Daoy (cell line): ENCODE measurements at regions not wholly inside any gene's neighbourhood (a gene's known extent, or its start where the extent isn't known, plus 50 kb on each side); places are given as distances from the start of the nearest gene placed in this dataset.
"Not testable (repeated sequence)": the region's sequence is repeated elsewhere in the genome, so short reads cannot be mapped to it uniquely, and the experiment has no call there.

Source experiments
- DNase-seq: peaks from one replicate; pipeline ENCODE4 v3.0.0-alpha.2; 2015; ENCODE audit warnings: low read depth

GRCh38 chr10:15921423-15921945 lies 61.2 kb upstream of the MINDY3 start:
- peak; percentile 1 for DNase-seq

GRCh38 chr10:15931376-15931775 lies 71.1 kb upstream of the MINDY3 start:
- DNase-seq: no peak

GRCh38 chr10:15939543-15939942 lies 79.2 kb upstream of the MINDY3 start:
- peak; percentile 80 for DNase-seq

- no peak for DNase-seq
These were observed 83.1 kb upstream of the MINDY3 start for GRCh38 chr10:15943426-15943825.

GRCh38 chr10:15954188-15954587 lies 93.9 kb upstream of the MINDY3 start:
- DNase-seq: no peak

- DNase-seq: no peak
These were observed 100.0 kb upstream of the MINDY3 start for GRCh38 chr10:15960277-15960676.

- DNase-seq: not testable (repeated sequence)
These were observed 112.4 kb upstream of the MINDY3 start for GRCh38 chr10:15972736-15973135.

GRCh38 chr10:15985690-15986089 lies 125.4 kb upstream of the MINDY3 start:
- DNase-seq: no peak

- no peak for DNase-seq
These were observed 130.3 kb upstream of the MINDY3 start for GRCh38 chr10:15990535-15991129.

- no peak for DNase-seq
These were observed 137.0 kb upstream of the MINDY3 start for GRCh38 chr10:15997313-15997712.

GRCh38 chr10:16001581-16001980 lies 141.3 kb upstream of the MINDY3 start:
- no peak for DNase-seq

- peak; percentile 4 for DNase-seq
These were observed 149.5 kb upstream of the MINDY3 start for GRCh38 chr10:16009785-16010184.

GRCh38 chr10:16011548-16011947 lies 151.2 kb upstream of the MINDY3 start:
- DNase-seq: peak; percentile 15

GRCh38 chr10:16014469-16014868 lies 154.2 kb upstream of the MINDY3 start:
- no peak for DNase-seq

GRCh38 chr10:16016688-16017087 lies 156.4 kb upstream of the MINDY3 start:
- DNase-seq: no peak

GRCh38 chr10:16020836-16021235 lies 160.5 kb upstream of the MINDY3 start:
- no peak for DNase-seq

GRCh38 chr10:16026832-16027231 lies 166.5 kb upstream of the MINDY3 start:
- not testable (repeated sequence) for DNase-seq

GRCh38 chr10:16030562-16030961 lies 170.3 kb upstream of the MINDY3 start:
- no peak for DNase-seq

- peak; percentile 25 for DNase-seq
These were observed 188.7 kb upstream of the MINDY3 start for GRCh38 chr10:16049050-16049449.

- DNase-seq: peak; percentile 49
These were observed 189.5 kb upstream of the MINDY3 start for GRCh38 chr10:16049782-16050181.

GRCh38 chr10:16063350-16063749 lies 203.0 kb upstream of the MINDY3 start:
- DNase-seq: no peak

GRCh38 chr10:16083551-16083950 lies 223.2 kb upstream of the MINDY3 start:
- not testable (repeated sequence) for DNase-seq

- DNase-seq: peak; percentile 61
These were observed 244.8 kb upstream of the MINDY3 start for GRCh38 chr10:16105082-16105481.
